Mammary epithelial cell (primary cell): ENCODE measurements at regions not wholly inside any gene's neighbourhood (a gene's known extent, or its start where the extent isn't known, plus 50 kb on each side); places are given as distances from the start of the nearest gene placed in this dataset.

Experiments used
- CTCF ChIP-seq, 2 donors: IDR thresholded peaks in 1 of 2; conservative IDR thresholded peaks in 1 of 2; 2 replicates each; pipeline ENCODE4 v1.5.1; 2011 to 2012; ENCODE audit warnings: inconsistent platforms in 2 of 2, low read length in 2 of 2, mild to moderate bottlenecking in 2 of 2, control low read depth in 1 of 2, low read depth in 1 of 2; ENCODE audit not compliant: insufficient read depth in 1 of 2; ENCODE audit errors: extremely low read depth in 1 of 2
- EZH2 ChIP-seq: IDR thresholded peaks from 2 replicates; pipeline ENCODE4 v1.6.1; 2012; ENCODE audit warnings: low read length, inconsistent platforms, borderline replicate concordance

- TF ChIP-seq CTCF (conservative IDR thresholded peaks at IDR 0.05 in 1 of 2, IDR thresholded peaks at IDR 0.05 in 1 of 2; ENCODE audit: extremely low read depth in 1 of 2, insufficient read depth in 1 of 2, low read depth in 1 of 2, low read length in 2 of 2), result no peak
- no peak for TF ChIP-seq EZH2
Measured at GRCh38 chr10:56095506-56096225, 265.4 kb downstream of the ZWINT start.
